Islet precursor cell (in vitro differentiated cells): ENCODE measurements at regions not wholly inside any gene's neighbourhood (a gene's known extent, or its start where the extent isn't known, plus 50 kb on each side); places are given as distances from the start of the nearest gene placed in this dataset.

Experiments used
- DNase-seq: peaks from one replicate; pipeline ENCODE4 v3.0.0-alpha.2; 2018

DNA sequence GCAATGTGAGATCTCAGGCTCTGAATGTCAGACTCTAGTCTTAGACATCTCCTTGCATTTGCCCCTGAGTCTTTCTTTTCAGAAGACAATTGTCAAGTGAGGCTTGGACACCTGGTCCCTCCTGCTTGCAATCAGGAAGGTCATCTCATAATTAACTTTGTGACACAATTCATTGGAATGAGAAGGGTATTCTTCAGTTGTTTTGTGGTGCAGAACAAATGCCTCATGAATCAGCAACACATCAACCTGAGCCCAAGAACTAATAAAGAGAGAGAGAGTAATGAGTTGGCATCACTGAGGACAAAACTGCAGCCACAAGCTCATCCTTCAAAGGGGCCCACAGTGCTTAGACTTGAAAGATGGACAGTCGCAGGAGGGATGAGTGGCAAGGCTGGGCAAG is 375.8 kb downstream of the INSC start:
- DNase-seq = no peak

GRCh38 chr11:15493066-15493465 is 378.3 kb downstream of the INSC start:
- DNase-seq = no peak

- DNase-seq = no peak
Observed at GRCh38 chr11:15493921-15494620, 379.3 kb downstream of the INSC start.

- no peak for DNase-seq
Observed at GRCh38 chr11:15494740-15495139, 380.0 kb downstream of the INSC start.

DNA sequence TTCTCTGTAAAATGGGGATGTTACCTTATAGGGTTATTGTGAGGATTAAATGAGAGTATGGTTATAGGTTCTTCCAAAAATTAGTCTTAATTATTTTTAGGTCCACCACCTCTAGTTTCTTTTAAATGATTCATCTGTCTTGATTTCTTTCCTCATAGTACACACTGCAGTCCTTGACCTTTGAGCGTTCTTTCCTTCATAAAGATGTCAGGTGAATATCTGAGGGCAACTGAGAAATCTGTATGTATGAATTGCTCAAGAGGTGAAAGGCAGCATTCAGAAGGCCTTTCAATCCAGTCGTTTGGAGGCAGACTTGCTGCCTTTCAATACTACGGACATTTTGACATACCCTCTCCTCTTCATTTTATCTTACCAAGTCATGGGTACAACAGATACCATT is 380.7 kb downstream of the INSC start:
- DNase-seq = no peak

- DNase-seq = no peak
Observed at GRCh38 chr11:15497366-15497765, 382.6 kb downstream of the INSC start.

DNA sequence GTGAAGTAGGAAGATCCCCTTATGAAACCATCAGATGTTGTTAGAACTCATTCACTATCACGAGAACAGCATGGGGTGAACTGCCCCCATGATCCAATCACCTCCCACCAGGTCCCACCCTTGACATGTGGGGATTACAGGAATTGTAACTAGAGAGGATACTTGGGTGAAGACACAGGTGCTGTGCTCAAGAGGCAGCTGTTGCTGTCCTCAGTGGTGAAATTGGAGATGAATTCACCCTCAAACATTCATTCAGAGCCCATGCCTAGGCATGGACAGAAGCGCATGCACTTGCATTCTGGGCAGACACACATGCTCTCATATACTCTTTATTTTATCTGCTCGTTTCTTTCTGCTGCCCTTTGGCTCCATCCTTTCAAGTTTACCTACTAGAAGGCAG is 385.0 kb downstream of the INSC start:
- no peak for DNase-seq

GRCh38 chr11:15500643-15501042 is 385.9 kb downstream of the INSC start:
- no peak for DNase-seq

- no peak for DNase-seq
Observed at GRCh38 chr11:15501566-15501965, 386.8 kb downstream of the INSC start.

GRCh38 chr11:15505155-15505554 is 390.4 kb downstream of the INSC start:
- DNase-seq = no peak

DNA sequence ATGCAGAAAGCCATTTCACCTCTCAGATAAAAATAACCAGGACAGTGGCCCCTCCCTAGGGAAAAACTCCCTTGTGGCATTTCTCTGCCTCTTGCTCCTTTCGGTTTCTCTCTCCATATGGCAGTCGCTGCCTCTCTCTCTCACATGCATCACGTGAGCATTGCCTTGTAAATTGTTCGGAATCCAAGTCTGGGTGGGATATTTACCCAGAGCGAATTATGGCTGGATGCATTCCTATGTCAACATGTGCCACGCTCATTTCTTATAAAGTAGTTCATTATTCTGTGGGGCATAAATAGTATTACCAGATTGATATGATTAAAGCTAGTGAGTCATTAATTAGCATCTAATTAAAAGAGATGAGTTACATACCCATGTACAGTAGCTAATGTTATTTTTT is 392.9 kb downstream of the INSC start:
- no peak for DNase-seq

GRCh38 chr11:15509082-15509481 is 394.4 kb downstream of the INSC start:
- no peak for DNase-seq

- no peak for DNase-seq
Observed at GRCh38 chr11:15519124-15519791, 404.5 kb downstream of the INSC start.

GRCh38 chr11:15519911-15520310 is 405.2 kb downstream of the INSC start:
- no peak for DNase-seq

GRCh38 chr11:15523543-15523942 is 408.8 kb downstream of the INSC start:
- DNase-seq = no peak

DNA sequence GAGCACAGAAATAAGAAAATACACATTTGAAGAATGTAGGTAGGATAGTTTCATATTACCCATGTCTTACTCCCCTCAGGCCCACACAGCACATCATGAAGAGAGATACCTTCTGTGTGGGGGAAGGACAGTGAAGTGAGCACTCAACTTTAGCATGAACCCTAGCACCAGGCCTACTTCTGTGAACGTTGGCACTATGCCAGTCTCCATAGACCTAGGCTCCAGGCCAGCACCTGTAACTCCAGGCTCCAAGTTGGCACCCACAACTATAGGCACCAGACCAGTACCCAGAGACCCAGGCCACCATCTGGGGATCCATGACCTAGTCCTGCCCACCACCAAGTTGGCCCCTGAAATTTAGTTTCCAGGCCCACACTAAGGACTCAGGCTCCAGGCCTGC is 410.9 kb downstream of the INSC start:
- DNase-seq = no peak

- DNase-seq = no peak
Observed at GRCh38 chr11:15526032-15526431, 411.3 kb downstream of the INSC start.

DNA sequence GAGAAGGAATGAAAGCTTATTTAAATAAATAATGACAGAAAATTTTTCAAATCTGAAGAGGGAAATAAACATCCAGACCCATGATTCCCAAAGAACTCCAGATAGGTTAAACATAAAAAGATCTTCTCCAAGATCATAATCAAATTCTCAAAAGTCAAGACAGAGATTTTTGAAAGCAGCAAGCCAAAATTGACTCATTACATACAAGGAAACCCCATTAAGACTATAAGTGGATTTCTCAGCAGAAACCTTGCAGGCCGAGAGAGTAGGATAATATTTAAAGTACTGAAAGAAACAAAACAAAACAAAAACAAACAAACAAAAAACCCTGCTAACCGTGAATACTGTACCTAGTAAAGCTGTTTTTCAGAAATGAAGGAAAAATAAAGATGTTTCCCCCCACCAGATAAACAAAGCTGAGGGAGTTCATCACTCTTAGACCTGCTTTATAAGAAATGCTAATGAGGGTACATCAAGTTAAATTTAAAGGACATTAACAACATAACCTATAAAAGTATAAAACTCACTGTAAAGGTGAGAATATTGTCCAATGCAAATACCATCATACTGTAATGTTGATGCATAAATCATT is 412.2 kb downstream of the INSC start:
- DNase-seq = no peak

DNA sequence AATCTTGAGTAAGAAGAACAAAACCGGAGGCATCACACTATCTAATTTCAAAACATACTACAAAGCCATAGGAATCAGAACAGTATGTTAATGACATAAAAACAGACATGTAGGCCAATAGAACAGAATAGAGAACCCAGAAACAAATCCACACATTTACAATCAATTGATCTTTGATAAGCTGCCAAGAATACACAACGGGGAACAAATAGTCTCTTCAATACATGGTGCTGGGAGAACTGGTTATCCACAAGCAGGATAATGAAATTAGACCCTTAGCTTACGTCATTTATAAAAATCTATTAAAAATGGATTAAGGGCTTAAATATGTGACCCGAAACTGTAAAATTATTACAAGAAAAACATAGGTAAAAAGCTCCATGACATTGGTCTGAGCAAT is 417.7 kb downstream of the INSC start:
- no peak for DNase-seq

GRCh38 chr11:15534266-15534665 is 419.5 kb downstream of the INSC start:
- DNase-seq = no peak

DNA sequence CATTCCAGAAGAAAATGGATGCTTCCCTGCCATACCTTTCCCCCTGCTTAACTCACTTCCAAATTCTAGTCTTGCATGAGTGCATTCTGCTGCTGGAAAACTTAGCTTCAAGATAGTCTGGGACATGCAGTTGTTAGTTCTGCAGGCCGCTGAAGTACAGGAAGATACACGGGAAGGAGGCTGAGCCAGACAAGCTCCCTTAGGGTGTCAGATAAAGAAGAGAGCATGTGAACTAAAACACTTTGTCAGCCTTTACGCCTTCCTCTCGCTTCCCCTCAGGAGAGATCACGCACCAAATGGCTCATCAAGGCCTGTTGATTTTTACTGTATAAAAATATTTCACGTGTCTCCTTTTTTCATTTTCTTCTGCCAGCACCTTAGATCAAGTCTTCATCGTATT is 420.7 kb downstream of the INSC start:
- DNase-seq = no peak

DNA sequence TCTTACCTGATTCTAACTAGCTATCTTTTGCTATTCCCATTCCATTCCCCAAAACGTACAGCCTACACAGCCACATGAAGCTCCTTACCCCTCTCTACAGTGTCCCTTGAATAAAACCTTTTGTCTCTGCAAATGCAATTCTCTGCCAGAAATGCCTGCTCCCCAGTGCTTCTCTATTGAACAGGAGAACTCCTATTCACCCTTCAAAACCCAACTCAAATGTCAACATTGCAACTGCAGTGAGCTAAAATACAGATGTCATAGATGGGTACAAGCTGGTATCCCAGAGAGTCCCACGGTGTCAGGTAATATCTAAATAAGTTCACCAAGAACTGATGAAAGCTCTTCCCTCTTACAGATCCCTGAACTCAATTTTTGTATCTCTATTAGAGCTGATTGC is 421.7 kb downstream of the INSC start:
- no peak for DNase-seq

- DNase-seq = no peak
Observed at GRCh38 chr11:15539645-15540044, 424.9 kb downstream of the INSC start.

- no peak for DNase-seq
Observed at GRCh38 chr11:15541079-15541478, 426.4 kb downstream of the INSC start.

DNA sequence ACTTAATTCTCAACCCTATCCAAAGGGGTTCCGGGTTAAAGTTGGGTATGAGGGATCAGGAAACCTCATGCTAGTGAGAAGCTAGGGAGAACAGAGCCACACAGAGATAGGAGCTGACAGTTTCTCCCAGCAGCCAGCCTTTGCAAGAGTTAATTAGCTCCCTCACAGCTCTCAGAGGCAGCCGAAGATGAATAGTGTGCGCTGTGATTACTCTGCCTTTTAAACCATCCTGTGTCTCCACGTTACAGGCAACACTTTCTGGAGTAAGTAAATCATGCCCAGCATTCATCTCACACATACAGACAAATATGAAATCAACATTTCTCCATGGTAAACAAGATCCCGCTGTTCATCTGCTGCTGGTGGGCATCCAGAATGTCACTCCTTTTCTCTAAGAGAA is 429.6 kb downstream of the INSC start:
- no peak for DNase-seq
